VCaP (cell line): ENCODE measurements at regions not wholly inside any gene's neighbourhood (a gene's known extent, or its start where the extent isn't known, plus 50 kb on each side); places are given as distances from the start of the nearest gene placed in this dataset.

Experiments used
- H3K27ac ChIP-seq: fragments of 450-650 bp; 2 replicates; pipeline ENCODE4 v1.5.1; 2017
- TF ChIP-seq, protein P1 (sequence below): fragments of 450-650 bp; conservative IDR thresholded peaks from 2 replicates; pipeline ENCODE4 v1.5.1; 2017; ENCODE audit warnings: mild to moderate bottlenecking, moderate library complexity

DNA sequence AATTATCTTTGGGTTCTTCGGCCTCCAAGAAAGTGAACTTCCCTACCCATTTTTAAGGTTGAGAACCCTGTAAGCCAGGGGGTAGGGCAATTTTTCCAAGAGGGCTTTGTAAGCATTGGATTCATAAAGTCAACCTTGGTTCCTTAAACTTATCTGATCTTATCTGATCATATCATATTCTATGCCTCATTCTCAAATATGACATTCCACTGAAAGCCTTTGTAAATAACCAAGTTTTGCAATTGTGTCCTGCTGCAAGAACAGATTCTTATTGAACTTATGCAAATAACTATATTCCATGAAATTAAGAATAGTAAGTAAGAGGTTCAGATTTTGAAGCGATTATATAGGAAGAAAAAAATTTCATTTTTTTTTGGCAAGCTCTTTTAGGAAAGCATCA, 649.5 kb downstream of the LRRC70 start:
- TF ChIP-seq, protein P1, sequence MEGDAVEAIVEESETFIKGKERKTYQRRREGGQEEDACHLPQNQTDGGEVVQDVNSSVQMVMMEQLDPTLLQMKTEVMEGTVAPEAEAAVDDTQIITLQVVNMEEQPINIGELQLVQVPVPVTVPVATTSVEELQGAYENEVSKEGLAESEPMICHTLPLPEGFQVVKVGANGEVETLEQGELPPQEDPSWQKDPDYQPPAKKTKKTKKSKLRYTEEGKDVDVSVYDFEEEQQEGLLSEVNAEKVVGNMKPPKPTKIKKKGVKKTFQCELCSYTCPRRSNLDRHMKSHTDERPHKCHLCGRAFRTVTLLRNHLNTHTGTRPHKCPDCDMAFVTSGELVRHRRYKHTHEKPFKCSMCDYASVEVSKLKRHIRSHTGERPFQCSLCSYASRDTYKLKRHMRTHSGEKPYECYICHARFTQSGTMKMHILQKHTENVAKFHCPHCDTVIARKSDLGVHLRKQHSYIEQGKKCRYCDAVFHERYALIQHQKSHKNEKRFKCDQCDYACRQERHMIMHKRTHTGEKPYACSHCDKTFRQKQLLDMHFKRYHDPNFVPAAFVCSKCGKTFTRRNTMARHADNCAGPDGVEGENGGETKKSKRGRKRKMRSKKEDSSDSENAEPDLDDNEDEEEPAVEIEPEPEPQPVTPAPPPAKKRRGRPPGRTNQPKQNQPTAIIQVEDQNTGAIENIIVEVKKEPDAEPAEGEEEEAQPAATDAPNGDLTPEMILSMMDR: no peak
- no peak overlapping the region for H3K27ac ChIP-seq

DNA sequence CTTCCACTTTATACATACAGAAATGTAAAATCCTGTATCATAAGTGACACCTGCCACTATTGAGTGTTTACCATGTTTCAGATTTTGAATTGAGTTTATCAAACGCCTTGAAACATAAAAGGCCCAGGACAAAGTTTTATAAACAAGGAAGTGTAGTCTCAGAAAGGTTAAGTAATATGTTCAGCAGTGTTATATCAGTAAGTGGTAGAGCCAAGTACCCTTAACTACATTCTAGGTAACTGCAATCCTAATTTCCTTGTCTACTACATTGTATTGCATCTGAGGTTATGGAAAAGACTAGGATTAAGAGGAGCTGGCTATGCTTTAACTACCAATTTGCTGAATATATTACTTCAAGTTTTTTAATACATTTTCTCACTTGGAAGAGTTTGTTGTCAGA, 641.6 kb downstream of the LRRC70 start:
- TF ChIP-seq, protein P1: no peak
- H3K27ac ChIP-seq: no peak overlapping the region

DNA sequence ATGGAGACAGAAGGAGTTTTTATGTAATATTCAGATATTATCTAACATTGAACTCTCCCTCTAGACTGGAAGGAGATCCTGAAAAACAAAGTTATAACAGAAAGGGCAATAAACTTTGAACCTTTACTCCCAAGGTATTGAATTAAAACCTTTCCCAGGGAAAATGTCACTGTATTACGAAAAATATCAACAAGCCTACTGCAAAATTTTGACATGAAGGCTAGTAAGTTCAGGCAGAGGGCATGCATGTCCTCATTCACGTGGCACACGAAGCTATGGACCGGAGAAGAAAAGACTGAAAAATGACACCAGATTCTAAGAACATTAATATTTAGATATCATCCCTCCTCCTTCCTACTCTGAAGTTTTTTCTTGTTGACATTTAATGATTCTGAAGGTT, 638.8 kb downstream of the LRRC70 start:
- TF ChIP-seq, protein P1: no peak
- no peak overlapping the region for H3K27ac ChIP-seq

DNA sequence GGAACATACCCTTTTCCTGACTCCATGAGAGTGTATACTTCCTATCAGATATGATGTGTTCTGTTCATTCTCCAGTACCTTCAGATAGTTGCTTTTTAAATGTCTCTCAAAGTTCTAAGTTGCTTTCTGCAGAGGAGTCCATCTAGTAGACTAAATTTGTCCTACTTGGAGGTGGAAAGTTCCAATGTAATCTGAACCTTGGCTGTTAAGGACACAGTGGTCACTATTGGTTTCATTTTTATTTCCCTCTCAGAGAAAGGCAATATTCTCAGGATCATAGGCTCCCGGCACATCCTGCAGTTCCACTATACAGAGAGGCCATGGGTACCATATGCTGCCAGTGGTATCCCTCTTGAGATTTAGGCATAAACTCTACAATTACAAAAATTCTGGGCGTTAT, 634.6 kb downstream of the LRRC70 start:
- TF ChIP-seq, protein P1: no peak
- no peak overlapping the region for H3K27ac ChIP-seq

DNA sequence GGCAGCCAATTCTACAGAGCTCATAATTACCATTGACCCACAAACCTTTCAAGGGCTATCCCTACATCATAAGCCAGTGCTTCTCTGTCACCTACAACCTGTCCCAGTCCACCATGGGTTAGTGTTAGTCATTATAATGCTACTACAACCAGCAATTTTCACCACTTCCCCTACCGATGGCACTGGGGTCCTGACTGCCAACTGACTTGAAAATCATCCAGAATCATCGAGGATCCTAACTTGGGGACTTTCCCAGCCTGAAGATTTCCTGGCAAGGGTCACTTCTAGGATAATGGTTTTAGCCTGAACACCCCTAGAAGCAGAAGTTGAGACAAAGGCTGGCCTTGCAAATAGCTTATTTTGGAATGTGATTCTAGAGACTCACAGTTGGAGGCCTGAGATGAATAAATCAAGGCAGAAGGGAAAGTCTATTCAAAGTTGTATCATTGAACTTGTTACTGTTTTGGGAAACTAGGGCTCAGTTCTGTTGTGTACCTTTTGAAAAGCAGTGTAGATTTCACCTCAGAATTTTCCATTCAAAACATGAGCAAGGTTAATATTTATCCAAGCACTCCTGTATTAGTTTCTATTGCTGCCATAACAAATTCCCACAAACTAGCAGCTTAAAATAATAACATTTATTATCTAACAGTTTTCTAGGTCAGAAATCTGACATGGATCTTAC, 633.0 kb downstream of the LRRC70 start:
- TF ChIP-seq, protein P1: no peak
- no peak overlapping the region for H3K27ac ChIP-seq

DNA sequence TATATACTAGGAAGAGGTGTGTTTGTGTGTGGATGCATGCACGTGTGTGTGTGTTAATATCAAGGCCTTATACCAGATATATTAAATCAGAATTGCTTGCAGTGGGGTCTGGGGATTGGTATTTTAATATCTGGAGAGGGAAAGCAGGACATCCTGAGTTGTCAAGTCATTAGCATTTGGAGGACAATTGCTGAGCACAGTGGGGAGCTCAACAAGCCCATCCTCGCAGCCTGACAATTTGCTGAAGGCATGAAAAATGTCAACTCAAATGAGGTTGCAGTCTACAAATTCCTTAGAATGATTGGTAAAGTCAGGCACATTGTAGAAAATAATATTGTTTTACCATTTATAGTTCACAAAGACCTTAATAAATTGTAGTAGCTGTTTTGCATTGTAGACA, 627.4 kb downstream of the LRRC70 start:
- TF ChIP-seq, protein P1: no peak
- no peak overlapping the region for H3K27ac ChIP-seq

DNA sequence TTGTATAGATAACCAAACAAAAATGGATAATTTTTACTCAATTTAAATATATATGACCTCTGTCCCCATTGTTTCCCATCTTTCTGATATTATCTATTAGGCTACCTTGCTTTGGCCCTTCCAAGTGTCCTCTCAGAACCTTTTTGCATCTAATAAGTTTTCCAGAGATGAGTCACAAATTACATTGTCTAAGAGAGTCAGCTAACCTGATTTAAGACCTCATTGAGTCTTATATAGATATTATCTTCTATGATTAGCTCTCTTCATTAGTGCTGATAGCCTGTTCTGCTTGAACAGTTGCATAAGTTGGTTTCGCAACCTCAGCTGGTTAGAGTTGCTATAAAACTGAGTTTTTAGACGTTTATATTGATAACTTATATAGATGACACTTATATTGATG, 623.1 kb downstream of the LRRC70 start:
- TF ChIP-seq, protein P1: no peak
- H3K27ac ChIP-seq: no peak overlapping the region
